Umbilical cord (tissue), 1 donor: ENCODE measurements at regions not wholly inside any gene's neighbourhood (a gene's known extent, or its start where the extent isn't known, plus 50 kb on each side); places are given as distances from the start of the nearest gene placed in this dataset.
A peak's percentile ranks its signal among the peaks of the same experiment; 100 is the strongest.

Experiments
- DNase-seq: peaks from one replicate; pipeline ENCODE4 v3.0.0-alpha.2; 2015; ENCODE audit warnings: low spot score

- no peak for DNase-seq
These were observed 322.1 kb downstream of the OSTF1 start for GRCh38 chr9:75410405-75410804.

- peak; percentile 5 for DNase-seq
These were observed 326.3 kb downstream of the OSTF1 start for GRCh38 chr9:75414371-75415160.

GRCh38 chr9:75417471-75417870, 329.2 kb downstream of the OSTF1 start:
- DNase-seq = no peak

GRCh38 chr9:75418518-75418917, 330.2 kb downstream of the OSTF1 start:
- no peak for DNase-seq

GRCh38 chr9:75422944-75423522, 334.7 kb downstream of the OSTF1 start:
- no peak for DNase-seq

GRCh38 chr9:75429531-75430475, 341.5 kb downstream of the OSTF1 start:
- DNase-seq = peak; percentile 4

DNA sequence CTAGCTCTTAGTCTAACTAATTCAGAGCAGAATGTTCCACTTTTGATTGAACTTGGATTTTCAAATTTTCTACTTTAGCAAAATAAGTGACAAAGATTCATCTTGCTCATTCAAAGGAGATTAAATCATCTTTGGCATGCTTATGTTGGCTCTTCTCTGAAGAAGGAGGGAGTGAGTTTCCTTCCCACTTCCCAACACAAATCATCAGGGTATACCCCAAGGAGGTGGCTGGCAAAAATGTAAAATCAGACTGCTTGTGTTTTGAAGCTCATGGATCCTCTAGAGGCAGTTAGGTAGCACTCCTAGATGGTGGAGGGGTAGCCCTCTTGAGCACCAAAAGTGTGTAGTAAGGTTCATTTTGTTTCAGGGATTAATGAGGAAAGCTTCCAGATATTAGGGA, 343.1 kb downstream of the OSTF1 start:
- DNase-seq = no peak

- DNase-seq = no peak
These were observed 344.1 kb downstream of the OSTF1 start for GRCh38 chr9:75432386-75432785.

DNA sequence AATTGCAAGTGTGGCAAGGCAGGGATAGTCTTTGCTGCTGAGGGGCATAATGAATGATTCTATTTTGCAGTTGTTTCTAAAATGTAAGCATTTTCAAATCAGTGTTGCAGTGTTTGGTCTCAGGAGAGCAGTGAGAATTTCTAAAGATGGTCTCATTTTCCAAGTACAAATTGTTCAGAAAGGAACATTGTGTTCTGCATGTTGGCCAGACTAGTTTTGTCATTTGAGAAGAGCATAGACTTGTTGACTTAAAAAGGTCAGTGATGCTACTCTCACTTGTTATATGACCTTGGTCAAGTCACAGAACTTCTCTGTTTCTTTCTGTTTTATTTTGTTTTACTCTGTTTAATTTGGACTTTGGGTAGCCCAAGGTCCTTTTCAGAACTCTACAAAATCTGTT, 344.6 kb downstream of the OSTF1 start:
- no peak for DNase-seq

DNA sequence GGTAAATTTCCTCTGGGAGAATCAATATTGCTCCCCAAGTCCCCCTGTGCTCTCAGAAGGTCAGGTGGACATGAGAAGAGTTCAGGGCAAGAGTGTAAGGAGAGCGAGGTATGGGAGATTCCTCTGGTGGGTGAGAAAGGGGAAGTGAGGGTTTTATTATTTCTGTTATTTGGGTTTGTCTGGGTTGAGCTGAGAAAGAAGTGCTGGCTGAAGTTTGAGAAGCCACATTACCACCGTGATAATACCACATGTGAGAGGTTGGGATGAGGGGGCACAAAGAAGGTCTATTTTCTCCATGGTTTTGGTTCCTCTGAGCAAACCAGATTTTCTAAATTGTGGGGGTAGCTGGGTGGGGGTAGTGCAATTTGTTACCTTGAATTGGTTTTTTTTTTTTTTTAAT, 350.4 kb downstream of the OSTF1 start:
- DNase-seq = no peak

- no peak for DNase-seq
These were observed 352.6 kb downstream of the OSTF1 start for GRCh38 chr9:75440914-75441313.

- no peak for DNase-seq
These were observed 356.8 kb downstream of the OSTF1 start for GRCh38 chr9:75445144-75445543.

GRCh38 chr9:75447281-75447680, 359.0 kb downstream of the OSTF1 start:
- DNase-seq = no peak

DNA sequence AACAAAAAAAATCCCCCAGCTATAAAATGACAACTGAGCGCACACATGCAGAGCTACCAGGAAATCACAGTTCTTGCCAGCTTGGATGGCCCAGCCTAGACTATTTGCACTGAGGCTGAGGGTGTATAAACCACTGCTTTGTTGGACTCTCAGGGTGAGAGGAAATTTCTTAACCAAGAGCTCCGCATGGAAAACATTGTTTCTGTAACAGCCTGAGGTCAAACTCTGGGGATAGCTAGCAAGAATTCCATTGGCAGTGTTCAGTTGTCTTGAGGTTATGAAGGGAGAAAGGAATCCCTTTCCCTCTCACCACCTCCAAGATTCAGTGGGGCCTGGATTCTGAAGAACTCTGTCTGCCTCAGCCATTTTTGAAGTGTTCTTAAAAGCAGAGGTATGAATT, 360.0 kb downstream of the OSTF1 start:
- DNase-seq = no peak

- DNase-seq = no peak
These were observed 360.6 kb downstream of the OSTF1 start for GRCh38 chr9:75448955-75449354.

- DNase-seq = no peak
These were observed 362.7 kb downstream of the OSTF1 start for GRCh38 chr9:75451045-75451444.

GRCh38 chr9:75451505-75451904, 363.2 kb downstream of the OSTF1 start:
- peak; percentile 46 for DNase-seq

GRCh38 chr9:75452512-75452911, 364.2 kb downstream of the OSTF1 start:
- no peak for DNase-seq

- DNase-seq = no peak
These were observed 365.7 kb downstream of the OSTF1 start for GRCh38 chr9:75454043-75454442.

DNA sequence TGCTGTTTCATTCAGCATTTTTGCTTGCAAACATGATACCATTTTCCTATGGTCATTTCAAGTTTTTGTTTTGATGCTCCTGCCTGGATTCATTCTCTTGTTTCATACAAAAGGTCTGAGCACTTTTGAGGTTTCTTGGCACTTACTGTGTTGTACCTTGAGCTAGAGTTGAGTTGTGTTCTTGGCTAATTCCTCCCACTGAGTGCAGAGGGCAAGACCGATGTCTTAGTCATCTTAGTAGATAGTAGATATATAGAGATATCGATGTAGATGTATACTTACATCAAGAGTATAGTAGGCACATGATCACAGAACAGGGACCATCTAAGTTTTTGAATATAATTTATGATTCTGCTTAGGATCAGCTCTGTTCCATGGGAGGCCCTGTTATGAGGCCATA, 366.6 kb downstream of the OSTF1 start:
- no peak for DNase-seq

GRCh38 chr9:75455444-75455921, 367.2 kb downstream of the OSTF1 start:
- no peak for DNase-seq

- DNase-seq = no peak
These were observed 368.4 kb downstream of the OSTF1 start for GRCh38 chr9:75456698-75457097.
